Body of pancreas (tissue), 4 donors: ENCODE measurements at regions not wholly inside any gene's neighbourhood (a gene's known extent, or its start where the extent isn't known, plus 50 kb on each side); places are given as distances from the start of the nearest gene placed in this dataset.

Experiments used
- CTCF ChIP-seq, 7 experiments: fragments of 450-650 bp in 4 of 7; fragments of 200-600 bp in 3 of 7; sonication (generic) in 3 of 7; IDR thresholded peaks; one replicate each; pipeline ENCODE4 v1.5.1; 2016 to 2019; ENCODE audit warnings: antibody characterized with exemption in 7 of 7
- POLR2A ChIP-seq, 3 donors: fragments of 450-650 bp; IDR thresholded peaks; one replicate each; pipeline ENCODE4 v1.6.1; 2016; ENCODE audit warnings: antibody characterized with exemption in 3 of 3, mild to moderate bottlenecking in 2 of 3

DNA sequence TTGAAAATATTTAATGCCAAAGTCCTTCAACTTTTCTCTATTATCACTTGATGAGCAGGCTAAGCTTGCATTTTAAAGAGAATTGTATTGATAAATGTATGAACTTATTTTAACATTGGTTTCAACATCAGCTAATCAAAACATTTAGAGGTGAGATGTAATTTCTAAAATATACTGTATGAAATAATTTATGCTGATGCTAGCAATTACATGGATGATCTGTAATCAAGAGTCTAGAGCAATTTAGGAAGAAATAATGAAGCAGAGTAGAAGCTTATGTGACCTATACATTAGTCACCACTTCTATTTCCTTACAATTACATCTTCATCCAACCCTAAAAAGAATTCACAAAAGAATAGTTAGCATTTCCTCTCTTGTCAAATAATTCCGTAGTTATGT, 226.8 kb downstream of the KLHL4 start:
- TF ChIP-seq CTCF (IDR thresholded peaks at IDR 0.05) (no peak), POLR2A (IDR thresholded peaks at IDR 0.05) (no peak)
